Neutrophil (primary cell): ENCODE measurements at regions not wholly inside any gene's neighbourhood (a gene's known extent, or its start where the extent isn't known, plus 50 kb on each side); places are given as distances from the start of the nearest gene placed in this dataset.

ENCODE experiments used
- H3K27ac ChIP-seq: fragments of 200-600 bp; sonication (generic); 2 replicates; pipeline ENCODE4 v1.5.1; 2016; ENCODE audit warnings: mild to moderate bottlenecking, moderate library complexity
- H3K27me3 ChIP-seq: fragments of 200-600 bp; sonication (generic); 2 replicates; pipeline ENCODE4 v1.6.0; 2016; ENCODE audit warnings: mild to moderate bottlenecking
- H3K36me3 ChIP-seq: fragments of 200-600 bp; sonication (generic); 2 replicates; pipeline ENCODE4 v1.5.1; 2017
- H3K4me1 ChIP-seq, 2 experiments: fragments of 200-600 bp in 1 of 2; sonication (generic) in 1 of 2; 1 replicate in 1 of 2; 2 replicates in 1 of 2; pipeline versions ENCODE4 v1.5.1 to v1.6.1; 2013 to 2016; ENCODE audit warnings: low read depth in 1 of 2, low read length in 1 of 2, mild to moderate bottlenecking in 1 of 2, moderate library complexity in 1 of 2; ENCODE audit not compliant: control insufficient read depth in 1 of 2, insufficient read depth in 1 of 2
- H3K4me3 ChIP-seq, 2 experiments: fragments of 200-600 bp in 1 of 2; sonication (generic) in 1 of 2; 1 replicate in 1 of 2; 2 replicates in 1 of 2; pipeline ENCODE4 v1.5.1; 2013 to 2016; ENCODE audit warnings: low read depth in 1 of 2, low read length in 1 of 2, mild to moderate bottlenecking in 1 of 2, moderate library complexity in 1 of 2
- H3K9me3 ChIP-seq: fragments of 200-600 bp; sonication (generic); 2 replicates; pipeline ENCODE4 v1.5.1; 2016
- TF ChIP-seq, protein P1 (sequence below): fragments of 200-600 bp; sonication (generic); IDR thresholded peaks from 2 replicates; pipeline ENCODE4 v1.5.1; 2016; ENCODE audit warnings: antibody characterized with exemption

DNA sequence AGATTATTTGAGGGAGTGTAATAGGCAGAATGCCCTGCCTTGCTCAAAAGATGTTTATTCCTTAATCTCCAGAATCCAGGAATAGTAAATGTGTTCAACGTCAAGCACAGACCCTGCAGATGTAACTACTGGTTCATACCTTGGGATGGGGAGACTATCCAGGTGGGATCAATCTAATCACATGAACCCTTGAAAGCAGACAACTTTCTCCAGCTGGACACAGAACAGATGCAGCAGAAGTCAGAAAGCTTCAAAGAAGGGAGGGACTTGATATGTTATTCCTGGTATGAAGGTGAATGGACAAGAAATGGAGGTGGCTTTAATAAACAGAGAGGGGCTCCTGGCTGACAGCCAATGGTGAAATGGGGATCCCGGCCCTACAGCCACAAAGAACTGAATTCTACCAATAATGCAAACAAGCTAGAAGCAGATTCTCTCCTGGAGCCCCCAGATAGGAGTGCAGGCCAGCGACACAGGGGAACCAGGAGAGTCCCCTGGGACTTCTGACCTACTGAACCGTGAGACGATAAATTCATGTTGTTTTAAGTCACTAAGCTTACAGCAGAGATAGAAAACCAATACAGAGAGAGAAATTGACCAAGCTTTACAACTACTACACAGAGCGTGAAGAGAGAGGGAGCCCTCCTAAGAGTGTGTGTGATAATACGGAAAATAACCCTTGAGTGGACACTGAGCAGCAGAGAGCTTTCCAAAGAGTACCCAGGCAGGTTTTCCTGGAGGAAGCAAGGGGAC is 133.5 kb upstream of the TMEM132C start:
- H3K27ac ChIP-seq: no peak overlapping the region
- no peak overlapping the region for H3K4me3 ChIP-seq
- no peaks in the 10 kb centered on the region for H3K36me3 ChIP-seq
- TF ChIP-seq, protein P1, sequence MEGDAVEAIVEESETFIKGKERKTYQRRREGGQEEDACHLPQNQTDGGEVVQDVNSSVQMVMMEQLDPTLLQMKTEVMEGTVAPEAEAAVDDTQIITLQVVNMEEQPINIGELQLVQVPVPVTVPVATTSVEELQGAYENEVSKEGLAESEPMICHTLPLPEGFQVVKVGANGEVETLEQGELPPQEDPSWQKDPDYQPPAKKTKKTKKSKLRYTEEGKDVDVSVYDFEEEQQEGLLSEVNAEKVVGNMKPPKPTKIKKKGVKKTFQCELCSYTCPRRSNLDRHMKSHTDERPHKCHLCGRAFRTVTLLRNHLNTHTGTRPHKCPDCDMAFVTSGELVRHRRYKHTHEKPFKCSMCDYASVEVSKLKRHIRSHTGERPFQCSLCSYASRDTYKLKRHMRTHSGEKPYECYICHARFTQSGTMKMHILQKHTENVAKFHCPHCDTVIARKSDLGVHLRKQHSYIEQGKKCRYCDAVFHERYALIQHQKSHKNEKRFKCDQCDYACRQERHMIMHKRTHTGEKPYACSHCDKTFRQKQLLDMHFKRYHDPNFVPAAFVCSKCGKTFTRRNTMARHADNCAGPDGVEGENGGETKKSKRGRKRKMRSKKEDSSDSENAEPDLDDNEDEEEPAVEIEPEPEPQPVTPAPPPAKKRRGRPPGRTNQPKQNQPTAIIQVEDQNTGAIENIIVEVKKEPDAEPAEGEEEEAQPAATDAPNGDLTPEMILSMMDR: no peak
- H3K4me1 ChIP-seq: no peaks in the 10 kb centered on the region
- no peaks in the 10 kb centered on the region for H3K9me3 ChIP-seq
- H3K27me3 ChIP-seq: no peaks in the 10 kb centered on the region

DNA sequence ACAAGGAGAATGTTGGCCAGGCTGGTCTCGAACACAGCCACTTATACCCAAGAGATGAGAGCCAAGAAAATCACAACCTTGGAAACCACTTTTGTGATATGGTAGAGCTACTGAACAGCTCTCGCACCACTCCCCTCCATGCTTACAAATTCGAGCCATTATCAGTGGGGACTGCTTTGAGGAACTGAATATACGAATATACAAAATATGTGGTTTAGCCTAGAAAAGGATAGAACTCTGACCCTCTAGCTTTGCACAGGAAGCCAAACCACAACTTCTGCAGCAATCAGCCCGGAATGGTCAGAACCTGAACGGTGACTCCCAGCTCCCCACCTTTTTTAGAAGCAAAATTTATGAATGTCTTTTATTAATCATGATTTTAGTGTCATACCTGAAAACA is 129.8 kb upstream of the TMEM132C start:
- H3K4me3 ChIP-seq: no peak overlapping the region
- no peaks in the 10 kb centered on the region for H3K27me3 ChIP-seq
- H3K4me1 ChIP-seq: no peaks in the 10 kb centered on the region
- no peak overlapping the region for H3K27ac ChIP-seq
- no peaks in the 10 kb centered on the region for H3K9me3 ChIP-seq
- no peaks in the 10 kb centered on the region for H3K36me3 ChIP-seq
- TF ChIP-seq, protein P1: no peak

DNA sequence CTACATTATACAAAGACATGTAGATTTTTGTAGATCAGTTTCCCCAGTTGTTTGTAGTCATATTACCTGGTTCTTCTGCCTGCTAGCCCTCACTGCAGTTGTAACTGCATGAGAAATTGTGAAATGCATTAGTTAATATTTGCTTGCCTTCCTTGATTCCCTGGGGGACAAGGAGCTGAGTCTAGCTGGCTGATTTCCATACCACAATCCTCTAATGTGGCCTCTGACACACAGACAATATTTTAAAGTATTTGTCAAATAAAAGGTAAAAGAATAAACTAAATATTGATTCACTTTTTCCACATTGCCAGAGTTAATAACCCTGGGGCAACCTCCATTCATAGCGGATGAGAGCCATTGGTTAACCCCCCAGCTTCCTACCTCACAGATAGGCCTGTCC is 128.8 kb upstream of the TMEM132C start:
- TF ChIP-seq, protein P1: no peak
- H3K36me3 ChIP-seq: no peaks in the 10 kb centered on the region
- H3K9me3 ChIP-seq: no peaks in the 10 kb centered on the region
- no peaks in the 10 kb centered on the region for H3K4me1 ChIP-seq
- H3K27ac ChIP-seq: no peak overlapping the region
- no peaks in the 10 kb centered on the region for H3K27me3 ChIP-seq
- no peak overlapping the region for H3K4me3 ChIP-seq

DNA sequence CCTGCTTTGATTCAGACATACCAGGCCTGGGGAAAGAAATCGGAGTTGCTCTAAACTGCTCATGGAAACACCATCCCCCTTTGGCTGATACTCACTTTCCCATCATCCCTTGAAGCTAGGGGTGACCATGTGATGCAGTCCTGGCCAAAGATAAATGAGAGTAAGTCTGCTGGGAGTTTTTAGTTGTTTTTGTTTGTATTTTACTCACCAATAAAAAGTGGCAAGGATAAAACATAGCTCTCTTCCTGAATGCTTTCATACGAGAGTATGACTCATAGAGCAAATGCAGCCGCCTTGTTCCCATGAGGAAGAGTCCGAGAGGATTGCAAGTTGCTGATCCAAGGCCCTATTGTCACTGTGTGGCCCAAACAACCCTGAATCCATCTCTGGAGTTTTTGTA is 126.4 kb upstream of the TMEM132C start:
- H3K4me1 ChIP-seq: no peaks in the 10 kb centered on the region
- no peak overlapping the region for H3K27ac ChIP-seq
- H3K36me3 ChIP-seq: no peaks in the 10 kb centered on the region
- H3K27me3 ChIP-seq: no peaks in the 10 kb centered on the region
- H3K4me3 ChIP-seq: no peak overlapping the region
- TF ChIP-seq, protein P1: no peak
- no peaks in the 10 kb centered on the region for H3K9me3 ChIP-seq

DNA sequence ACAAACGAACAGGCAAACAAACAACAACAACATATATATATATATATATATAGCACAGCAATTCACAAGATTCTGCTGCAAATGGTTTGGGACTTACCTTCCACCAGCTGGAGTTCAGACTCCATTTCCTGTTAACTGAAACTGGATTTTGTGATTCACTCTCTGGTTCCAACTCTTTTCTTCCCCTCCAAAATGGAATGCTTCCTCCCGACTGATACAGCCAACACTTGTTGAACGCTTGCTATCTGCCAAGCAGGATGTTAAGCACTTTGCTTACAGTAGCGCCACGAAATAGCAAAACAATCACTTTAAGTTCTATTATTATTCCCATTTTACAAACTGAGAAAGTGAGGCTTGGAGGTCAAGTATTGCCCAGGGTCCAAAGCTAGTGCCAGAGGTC is 116.0 kb upstream of the TMEM132C start:
- TF ChIP-seq, protein P1: no peak
- Histone ChIP-seq H3K4me1 (no peaks in the 10 kb centered on the region), H3K27ac (no peak overlapping the region), H3K4me3 (no peak overlapping the region), H3K27me3 (no peaks in the 10 kb centered on the region), H3K9me3 (no peaks in the 10 kb centered on the region), H3K36me3 (no peaks in the 10 kb centered on the region)
